ENCODE measurements at regions not wholly inside any gene's neighbourhood (a gene's known extent, or its start where the extent isn't known, plus 50 kb on each side); places are given as distances from the start of the nearest gene placed in this dataset.
"Not testable (repeated sequence)": the region's sequence is repeated elsewhere in the genome, so short reads cannot be mapped to it uniquely, and the experiment has no call there.

DNA sequence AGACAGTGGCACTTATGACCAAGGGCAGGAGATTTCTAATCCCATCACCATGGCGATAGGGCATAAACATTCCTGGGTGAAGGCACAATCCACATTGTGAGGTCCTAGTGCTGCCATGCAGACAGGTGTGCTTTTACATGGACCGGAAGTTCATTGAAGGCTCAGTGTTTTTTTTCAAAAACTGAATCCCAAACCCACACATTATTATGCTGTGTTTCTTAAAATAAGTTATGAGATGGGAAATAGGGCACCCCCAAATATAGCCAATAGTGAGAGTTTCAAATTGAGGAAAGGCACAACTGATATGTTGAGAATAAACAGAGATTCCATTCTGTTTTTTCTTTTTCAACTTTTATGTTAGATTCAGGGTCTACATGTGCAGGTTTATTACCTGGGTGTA is 195.2 kb upstream of the TPTE start:
- TF ChIP-seq MAX (IDR thresholded peaks at IDR 0.05); RARB (CRISPR knock-in tag; IDR thresholded peaks at IDR 0.05); HMGXB4 (CRISPR knock-in tag; IDR thresholded peaks at IDR 0.05; ENCODE audit: borderline replicate concordance); POLR2A (IDR thresholded peaks at IDR 0.05; ENCODE audit: low read length): not testable (repeated sequence)
- TF ChIP-seq, protein P1, sequence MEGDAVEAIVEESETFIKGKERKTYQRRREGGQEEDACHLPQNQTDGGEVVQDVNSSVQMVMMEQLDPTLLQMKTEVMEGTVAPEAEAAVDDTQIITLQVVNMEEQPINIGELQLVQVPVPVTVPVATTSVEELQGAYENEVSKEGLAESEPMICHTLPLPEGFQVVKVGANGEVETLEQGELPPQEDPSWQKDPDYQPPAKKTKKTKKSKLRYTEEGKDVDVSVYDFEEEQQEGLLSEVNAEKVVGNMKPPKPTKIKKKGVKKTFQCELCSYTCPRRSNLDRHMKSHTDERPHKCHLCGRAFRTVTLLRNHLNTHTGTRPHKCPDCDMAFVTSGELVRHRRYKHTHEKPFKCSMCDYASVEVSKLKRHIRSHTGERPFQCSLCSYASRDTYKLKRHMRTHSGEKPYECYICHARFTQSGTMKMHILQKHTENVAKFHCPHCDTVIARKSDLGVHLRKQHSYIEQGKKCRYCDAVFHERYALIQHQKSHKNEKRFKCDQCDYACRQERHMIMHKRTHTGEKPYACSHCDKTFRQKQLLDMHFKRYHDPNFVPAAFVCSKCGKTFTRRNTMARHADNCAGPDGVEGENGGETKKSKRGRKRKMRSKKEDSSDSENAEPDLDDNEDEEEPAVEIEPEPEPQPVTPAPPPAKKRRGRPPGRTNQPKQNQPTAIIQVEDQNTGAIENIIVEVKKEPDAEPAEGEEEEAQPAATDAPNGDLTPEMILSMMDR (IDR thresholded peaks at IDR 0.05) = not testable (repeated sequence)

All from A549 (cell line).